ENCODE measurements at regions not wholly inside any gene's neighbourhood (a gene's known extent, or its start where the extent isn't known, plus 50 kb on each side); places are given as distances from the start of the nearest gene placed in this dataset.

- TF ChIP-seq GABPA (IDR thresholded peaks at IDR 0.05; ENCODE audit: borderline replicate concordance, insufficient read depth, low read length) = no peak
- TF ChIP-seq USF2 (IDR thresholded peaks at IDR 0.05; ENCODE audit: low read length) = no peak
- no peak for TF ChIP-seq POLR2A (IDR thresholded peaks at IDR 0.05; ENCODE audit: control extremely low read depth in 1 of 2, low read depth in 2 of 2, low read length in 2 of 2)
- TF ChIP-seq CTCF (IDR thresholded peaks at IDR 0.05; ENCODE audit: control extremely low read depth in 1 of 3, insufficient read depth in 1 of 3, low read depth in 1 of 3, low read length in 3 of 3) = no peak
- TF ChIP-seq RFX5 (IDR thresholded peaks at IDR 0.05; ENCODE audit: borderline replicate concordance, low read depth, low read length) = no peak
These were observed 193.9 kb downstream of the ZNF621 start for GRCh38 chr3:40718681-40719080.
